ENCODE measurements at regions not wholly inside any gene's neighbourhood (a gene's known extent, or its start where the extent isn't known, plus 50 kb on each side); places are given as distances from the start of the nearest gene placed in this dataset.

- in situ Hi-C loops (cut with HindIII; ENCODE audit: low pct_unique_long_range_greater_than_20kb, low sequenced_read_pairs): no loop called here
- DNase-seq (ENCODE audit: low read depth, low spot score): no peak
These were observed 171.0 kb upstream of the SMAD3 start for GRCh38 chr15:66894363-66894762.

- DNase-seq (ENCODE audit: low read depth, low spot score): no peak
- in situ Hi-C loops (cut with HindIII; ENCODE audit: low pct_unique_long_range_greater_than_20kb, low sequenced_read_pairs): no loop called here
These were observed 170.2 kb upstream of the SMAD3 start for GRCh38 chr15:66894986-66895780.

- in situ Hi-C loops (cut with HindIII; ENCODE audit: low pct_unique_long_range_greater_than_20kb, low sequenced_read_pairs): no loop called here
- DNase-seq (ENCODE audit: low read depth, low spot score): no peak
These were observed 169.5 kb upstream of the SMAD3 start for GRCh38 chr15:66895794-66896453.

- no peak for DNase-seq (ENCODE audit: low read depth, low spot score)
- in situ Hi-C loops (cut with HindIII; ENCODE audit: low pct_unique_long_range_greater_than_20kb, low sequenced_read_pairs): no loop called here
These were observed 168.8 kb upstream of the SMAD3 start for GRCh38 chr15:66896611-66897010.

- no peak for DNase-seq (ENCODE audit: low read depth, low spot score)
- in situ Hi-C loops (cut with HindIII; ENCODE audit: low pct_unique_long_range_greater_than_20kb, low sequenced_read_pairs): no loop called here
These were observed 168.0 kb upstream of the SMAD3 start for GRCh38 chr15:66897416-66897815.

DNA sequence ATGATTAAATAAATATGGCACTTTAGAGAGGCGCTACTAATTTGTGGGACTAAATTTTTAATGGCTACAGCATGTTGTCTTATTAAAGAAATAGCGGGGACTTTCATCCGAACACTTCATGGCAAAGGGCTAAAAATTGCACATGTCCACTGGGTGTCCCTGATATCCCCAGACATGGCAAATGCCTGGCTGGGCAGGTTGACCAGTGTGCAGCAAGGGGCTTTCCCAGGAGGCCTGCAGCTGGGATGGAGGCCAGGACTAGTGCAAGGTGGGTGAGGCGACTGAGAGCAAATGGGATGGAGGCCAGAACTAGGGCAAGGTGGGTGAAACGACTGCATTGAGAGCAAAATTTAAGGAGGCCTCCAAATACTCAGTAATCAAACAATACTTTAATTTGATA lies 167.4 kb upstream of the SMAD3 start:
- DNase-seq (ENCODE audit: low read depth, low spot score): no peak
- in situ Hi-C loops (cut with HindIII; ENCODE audit: low pct_unique_long_range_greater_than_20kb, low sequenced_read_pairs): no loop called here

GRCh38 chr15:66898656-66899386 lies 166.6 kb upstream of the SMAD3 start:
- no peak for DNase-seq (ENCODE audit: low read depth, low spot score)

GRCh38 chr15:66899555-66900350 lies 165.6 kb upstream of the SMAD3 start:
- in situ Hi-C loops (cut with HindIII; ENCODE audit: low pct_unique_long_range_greater_than_20kb, low sequenced_read_pairs): no loop called here
- no peak for DNase-seq (ENCODE audit: low read depth, low spot score)

More at GRCh38 chr15:66898656-66899386, 166.6 kb upstream of the SMAD3 start:
- in situ Hi-C loops (cut with HindIII; ENCODE audit: low pct_unique_long_range_greater_than_20kb, low sequenced_read_pairs): no loop called here

DNA sequence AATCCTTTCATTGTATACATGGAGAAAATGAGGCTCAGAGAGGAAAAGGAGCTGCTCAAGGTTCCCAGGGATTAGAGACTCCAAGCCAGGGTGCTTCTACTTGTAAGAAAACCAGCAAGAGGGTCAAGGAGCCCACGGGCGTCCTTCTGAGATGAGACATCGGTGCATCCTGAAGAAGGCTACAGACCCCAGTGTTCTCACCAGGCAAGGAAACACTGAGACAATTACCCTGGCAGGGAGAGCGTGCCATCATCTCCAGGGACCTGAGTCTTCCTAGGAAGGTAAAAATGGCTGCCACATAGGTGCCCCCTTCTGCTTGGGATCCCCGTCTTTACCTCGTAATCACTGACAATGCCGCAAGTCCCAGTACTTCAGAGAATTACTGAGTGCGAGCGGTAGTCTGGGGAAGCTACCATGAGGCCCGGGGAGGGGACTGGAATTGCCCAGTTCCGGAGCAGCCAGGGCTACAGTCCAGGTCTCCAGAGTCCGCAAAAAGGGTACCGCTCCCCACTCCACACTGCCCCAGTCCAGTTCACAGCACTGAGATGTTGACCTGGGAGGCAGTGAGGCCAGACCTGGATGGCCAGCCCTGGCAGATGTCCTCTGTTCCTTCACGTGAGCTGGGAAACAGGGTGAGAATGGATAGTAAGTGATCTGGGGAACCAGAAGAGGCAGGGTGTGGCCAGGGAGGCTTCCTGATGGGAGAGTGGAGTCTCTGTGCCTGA lies 164.7 kb upstream of the SMAD3 start:
- in situ Hi-C loops (cut with HindIII; ENCODE audit: low pct_unique_long_range_greater_than_20kb, low sequenced_read_pairs): no loop called here
- DNase-seq (ENCODE audit: low read depth, low spot score): no peak

DNA sequence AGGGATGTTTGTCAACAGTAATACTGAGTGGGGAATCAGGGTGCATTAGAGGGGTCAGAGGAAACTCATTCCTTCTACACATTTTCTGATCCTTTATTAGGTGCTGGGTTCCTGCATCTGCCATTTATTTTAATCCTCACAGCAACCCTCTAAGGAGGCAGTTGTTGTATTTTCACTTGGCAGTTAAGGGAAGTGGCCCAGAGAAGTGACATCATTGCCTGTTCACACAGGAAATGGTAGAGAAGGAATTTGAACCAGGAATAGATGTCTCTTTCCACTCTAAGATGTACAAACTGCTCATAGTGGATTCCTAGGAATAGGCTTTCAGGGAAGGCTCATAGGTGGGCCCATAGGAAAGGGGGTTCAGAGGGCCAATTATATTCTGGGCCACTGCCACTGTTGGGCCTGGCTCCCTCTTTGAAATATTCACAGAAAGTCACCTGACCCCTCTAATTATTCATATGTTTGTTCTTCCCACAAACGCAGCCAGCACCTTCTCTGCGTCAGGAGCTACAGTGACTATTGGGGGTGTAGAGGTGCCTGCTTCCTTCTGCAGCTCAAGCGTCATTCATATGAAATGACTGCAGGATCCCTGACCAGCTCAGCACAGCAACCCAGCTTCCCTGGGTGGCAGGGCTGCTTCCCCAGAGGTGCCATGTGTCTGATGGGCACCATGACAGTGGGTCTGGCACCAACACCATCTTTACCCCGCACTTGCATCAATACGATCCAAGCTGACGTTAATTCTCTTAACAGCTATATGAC lies 163.9 kb upstream of the SMAD3 start:
- in situ Hi-C loops (cut with HindIII; ENCODE audit: low pct_unique_long_range_greater_than_20kb, low sequenced_read_pairs): no loop called here
- no peak for DNase-seq (ENCODE audit: low read depth, low spot score)

GRCh38 chr15:66905185-66905584 lies 160.2 kb upstream of the SMAD3 start:
- in situ Hi-C loops (cut with HindIII; ENCODE audit: low pct_unique_long_range_greater_than_20kb, low sequenced_read_pairs): no loop called here
- DNase-seq (ENCODE audit: low read depth, low spot score): no peak

DNA sequence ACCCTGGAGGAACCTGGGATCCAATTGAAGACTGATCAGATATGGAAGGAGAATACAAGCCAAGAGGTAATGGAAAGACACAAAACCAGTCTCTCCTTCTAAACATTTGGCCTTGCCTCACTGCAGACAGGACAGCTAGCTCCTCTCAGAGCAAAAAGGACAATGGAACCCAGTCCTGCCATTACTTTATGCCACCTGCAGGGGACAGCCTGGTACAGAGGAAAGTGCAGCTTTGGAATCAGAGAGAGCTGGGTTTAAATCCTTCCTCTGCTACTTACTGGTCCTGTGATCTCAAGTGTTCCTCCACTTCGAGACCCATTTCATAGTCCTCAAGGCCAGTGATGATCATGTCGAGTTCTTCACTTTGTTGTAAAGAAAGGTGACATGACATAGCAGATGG lies 159.4 kb upstream of the SMAD3 start:
- in situ Hi-C loops (cut with HindIII; ENCODE audit: low pct_unique_long_range_greater_than_20kb, low sequenced_read_pairs): no loop called here
- DNase-seq (ENCODE audit: low read depth, low spot score): no peak

DNA sequence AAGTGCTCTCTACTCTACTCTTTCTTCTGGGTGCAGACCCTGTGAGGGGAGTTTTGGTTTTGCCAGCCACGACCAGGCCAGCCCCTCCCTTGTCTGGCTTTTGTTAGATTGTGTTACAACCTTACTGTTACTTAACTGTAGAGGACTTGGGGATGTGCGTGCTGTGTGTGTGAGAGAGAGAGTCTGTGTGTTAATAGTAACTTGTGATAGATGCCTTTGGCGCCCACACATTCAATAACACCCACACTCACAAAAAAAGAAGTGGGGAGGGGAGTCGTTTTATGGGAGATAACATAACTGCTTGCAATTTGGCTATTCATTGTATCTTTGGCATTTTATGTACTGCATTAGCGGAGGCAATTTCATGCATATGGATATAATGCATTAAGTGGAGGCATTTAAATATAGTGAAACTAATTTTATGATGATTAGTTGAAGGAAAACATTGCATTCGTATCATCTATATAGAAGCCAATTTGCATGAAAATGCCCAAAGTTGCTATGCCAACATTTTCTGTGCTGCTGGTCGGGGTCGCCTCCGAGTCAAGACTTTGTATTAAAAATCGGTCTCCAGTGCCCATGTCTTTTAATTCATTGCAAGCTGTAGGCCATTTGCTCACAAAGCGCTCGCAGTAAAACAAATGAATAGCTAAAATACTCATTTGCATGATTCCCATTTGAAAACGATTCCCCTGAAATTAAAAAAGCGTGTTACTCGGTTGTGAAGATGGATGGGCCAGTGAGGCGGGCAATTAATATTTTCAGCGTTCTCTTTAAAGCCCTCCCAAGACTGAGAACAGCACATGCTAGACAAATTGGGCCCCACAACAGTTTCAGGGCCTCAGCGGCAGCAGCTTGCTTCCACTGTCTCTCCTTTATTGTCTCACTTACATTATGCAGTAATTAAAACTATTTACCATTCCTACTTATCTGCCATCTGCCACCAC lies 158.5 kb upstream of the SMAD3 start:
- in situ Hi-C loops (cut with HindIII; ENCODE audit: low pct_unique_long_range_greater_than_20kb, low sequenced_read_pairs): no loop called here
- DNase-seq (ENCODE audit: low read depth, low spot score): no peak

DNA sequence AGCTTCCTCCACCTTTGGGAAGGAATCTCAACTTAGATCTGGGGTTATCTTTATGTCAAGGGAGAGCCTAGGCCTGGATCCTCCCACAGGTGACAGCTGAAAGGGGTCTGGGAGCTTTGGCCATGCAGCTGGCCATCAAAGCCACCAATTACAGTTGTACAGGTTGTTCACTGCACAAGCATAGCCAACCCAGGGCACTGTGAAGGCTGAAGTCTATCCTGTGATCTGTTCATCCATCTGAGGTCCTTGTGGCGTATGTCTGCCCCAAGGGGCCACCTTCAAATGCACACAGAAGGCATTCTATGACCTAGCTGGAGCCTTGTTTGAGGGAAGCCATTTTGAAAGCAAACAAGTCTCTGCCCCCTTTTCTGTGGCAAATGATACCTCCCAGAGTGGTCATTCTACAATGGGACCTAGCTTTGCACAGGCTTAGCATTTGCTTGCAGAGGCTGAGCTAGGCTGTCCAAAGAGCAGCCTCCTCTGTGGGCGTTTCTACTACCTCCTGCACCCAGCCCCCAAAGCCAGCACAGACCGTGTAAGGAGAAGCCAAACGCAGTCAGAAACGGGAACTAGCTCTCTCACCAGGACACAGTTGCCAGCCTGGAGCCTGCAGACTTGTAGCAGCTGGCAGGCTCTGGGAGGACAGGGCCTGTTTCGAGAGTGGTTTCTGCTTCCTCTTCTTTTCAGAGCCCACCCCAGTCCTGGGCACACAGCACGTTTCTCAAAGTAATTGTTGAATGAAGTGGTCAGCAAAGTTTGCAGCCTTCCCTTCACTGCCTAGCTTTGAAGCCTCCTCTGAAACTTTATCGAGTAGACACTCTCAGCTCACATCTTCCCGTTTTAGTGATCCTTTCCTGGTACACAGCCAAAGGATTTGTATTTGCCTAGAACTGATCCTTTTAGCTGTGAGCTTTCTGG lies 157.3 kb upstream of the SMAD3 start:
- no peak for DNase-seq (ENCODE audit: low read depth, low spot score)
- in situ Hi-C loops (cut with HindIII; ENCODE audit: low pct_unique_long_range_greater_than_20kb, low sequenced_read_pairs): no loop called here

- no peak for DNase-seq (ENCODE audit: low read depth, low spot score)
- in situ Hi-C loops (cut with HindIII; ENCODE audit: low pct_unique_long_range_greater_than_20kb, low sequenced_read_pairs): no loop called here
These were observed 156.7 kb upstream of the SMAD3 start for GRCh38 chr15:66908744-66909095.

Data from SK-MEL-5 (cell line).